OCI-LY3 (cell line): ENCODE measurements at regions not wholly inside any gene's neighbourhood (a gene's known extent, or its start where the extent isn't known, plus 50 kb on each side); places are given as distances from the start of the nearest gene placed in this dataset.

Experiments
- H2AFZ ChIP-seq: fragments of 200-600, 300-600 bp; shearing (Covaris generic); 2 replicates; pipeline ENCODE4 v1.6.0; 2014; ENCODE audit warnings: antibody characterized with exemption, low read depth, low read length
- H3K27ac ChIP-seq: fragments of 200-600, 300-600 bp; sonication (generic); 2 replicates; pipeline ENCODE4 v1.5.1; 2014; ENCODE audit warnings: mild to moderate bottlenecking, low read length, moderate library complexity, mixed read lengths
- H3K27me3 ChIP-seq: fragments of 200-600, 300-600 bp; sonication (generic); 2 replicates; pipeline ENCODE4 v1.6.1; 2014; ENCODE audit warnings: low read depth, low read length, mixed read lengths
- H3K36me3 ChIP-seq: fragments of 200-600, 300-600 bp; sonication (generic); replicated peaks from 2 replicates; pipeline ENCODE3; 2014; ENCODE audit warnings: low read depth, low read length, mixed read lengths
- H3K4me1 ChIP-seq: fragments of 300-600, 200-600 bp; sonication (generic); 2 replicates; pipeline ENCODE4 v1.6.1; 2014; ENCODE audit warnings: low read length, mixed read lengths
- H3K4me2 ChIP-seq: fragments of 200-600, 300-600 bp; sonication (generic); 2 replicates; pipeline ENCODE4 v1.6.1; 2014; ENCODE audit warnings: low read length, mixed read lengths
- H3K4me3 ChIP-seq: fragments of 300-600, 200-600 bp; sonication (generic); 2 replicates; pipeline ENCODE4 v1.5.1; 2014; ENCODE audit warnings: antibody characterized with exemption, mild to moderate bottlenecking, low read length, moderate library complexity
- H3K79me2 ChIP-seq: fragments of 300-600, 200-600 bp; shearing (Covaris generic); 2 replicates; pipeline ENCODE4 v1.6.1; 2014; ENCODE audit warnings: mild to moderate bottlenecking, low read length, mixed read lengths
- H3K9ac ChIP-seq: fragments of 300-600, 200-600 bp; shearing (Covaris generic); 2 replicates; pipeline ENCODE4 v1.6.0; 2014; ENCODE audit warnings: mild to moderate bottlenecking, low read length, moderate library complexity
- H3K9me3 ChIP-seq: fragments of 200-600, 300-600 bp; shearing (Covaris generic); 2 replicates; pipeline ENCODE4 v1.6.1; 2014; ENCODE audit warnings: low read length, mixed read lengths; ENCODE audit not compliant: insufficient read depth
- H4K20me1 ChIP-seq: fragments of 200-600, 300-600 bp; sonication (generic); 2 replicates; pipeline ENCODE4 v1.6.1; 2016; ENCODE audit warnings: low read length, mixed read lengths; ENCODE audit not compliant: insufficient read depth
- CTCF ChIP-seq: fragments of 200-600, 300-600 bp; sonication (generic); IDR thresholded peaks from 2 replicates; pipeline ENCODE4 v1.5.1; 2014; ENCODE audit warnings: antibody characterized with exemption, low read length, low read depth
- EZH2phosphoT487 ChIP-seq: fragments of 200-600 bp; shearing (Covaris generic); IDR thresholded peaks from 2 replicates; pipeline ENCODE4 v1.6.1; 2018; ENCODE audit warnings: antibody characterized with exemption, mixed run types, low read depth

DNA sequence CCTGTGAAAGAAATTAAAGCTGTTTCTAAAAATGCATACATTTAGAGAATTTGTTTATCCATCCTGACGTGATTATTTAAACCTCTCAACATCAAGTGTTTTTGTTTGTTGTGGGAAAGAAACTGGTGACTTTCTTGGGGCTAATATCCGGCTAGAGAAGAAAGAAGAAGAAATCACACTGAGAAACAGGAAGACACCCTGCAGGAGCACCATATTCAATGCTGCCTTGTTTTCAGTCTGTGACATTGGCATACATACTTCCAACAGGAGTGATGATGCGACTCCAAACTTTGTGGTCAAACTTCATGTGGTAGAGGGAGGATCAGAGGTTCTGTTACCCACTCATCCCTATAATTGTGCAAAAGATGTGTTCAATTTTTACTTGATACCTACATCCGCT lies 997.6 kb upstream of the CITED2 start:
- Histone ChIP-seq H3K4me3 (no peak overlapping the region), H3K79me2 (no peaks in the 10 kb centered on the region), H3K4me1 (no peaks in the 10 kb centered on the region), H3K27ac (no peak overlapping the region), H4K20me1 (no peaks in the 10 kb centered on the region), H3K9me3 (no peaks in the 10 kb centered on the region), H3K9ac (no peak overlapping the region), H3K27me3 (no peaks in the 10 kb centered on the region), H3K4me2 (no peak overlapping the region), H3K36me3 (no peaks in the 10 kb centered on the region), H2AFZ (no peak overlapping the region)
- TF ChIP-seq EZH2phosphoT487 (no peak), CTCF (no peak)

DNA sequence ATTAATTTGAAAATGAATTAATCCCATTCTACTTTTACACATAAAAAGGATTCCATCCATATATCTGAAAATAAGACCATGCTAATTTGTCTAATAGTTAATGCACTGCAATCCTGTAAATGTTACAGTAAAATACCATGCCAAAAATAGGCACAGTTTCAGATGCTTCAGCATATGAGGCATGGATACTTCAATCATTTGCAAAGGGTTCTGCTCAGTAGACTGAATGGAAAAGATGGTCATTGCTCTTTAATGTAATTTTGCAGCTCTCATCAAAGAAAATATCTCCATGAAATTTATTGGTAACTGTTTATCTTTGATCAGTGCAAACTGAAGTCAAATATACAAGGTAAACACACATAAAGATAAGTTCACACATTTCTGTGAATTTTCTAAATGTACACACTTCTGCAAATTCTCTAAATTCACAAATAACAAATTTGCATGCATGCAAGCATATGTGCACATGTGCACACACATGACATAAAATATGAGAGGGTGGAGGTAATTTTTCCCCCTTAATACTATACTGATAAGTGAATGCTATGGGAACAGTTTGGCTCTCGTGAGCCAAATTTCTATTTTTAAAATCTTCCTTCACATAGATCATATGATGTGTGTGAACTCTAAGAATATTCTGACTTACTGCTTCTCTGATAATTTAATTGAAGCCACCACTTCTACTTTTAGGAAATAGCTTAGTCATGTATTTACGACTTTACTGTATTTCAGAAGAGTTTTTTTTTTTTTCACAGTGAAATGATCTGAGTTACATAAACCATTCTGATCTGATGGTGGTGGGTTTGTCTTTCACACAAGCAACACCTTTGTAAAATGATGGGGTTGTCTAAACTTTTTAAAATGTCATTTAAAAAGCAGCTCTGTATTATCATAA lies 996.8 kb upstream of the CITED2 start:
- Histone ChIP-seq H3K27me3 (no peaks in the 10 kb centered on the region), H3K4me3 (no peak overlapping the region), H3K27ac (no peak overlapping the region), H3K9me3 (no peaks in the 10 kb centered on the region), H3K4me2 (no peak overlapping the region), H3K36me3 (no peaks in the 10 kb centered on the region), H3K4me1 (no peaks in the 10 kb centered on the region), H2AFZ (no peak overlapping the region), H3K9ac (no peak overlapping the region), H3K79me2 (no peaks in the 10 kb centered on the region), H4K20me1 (no peaks in the 10 kb centered on the region)
- TF ChIP-seq EZH2phosphoT487, result no peak
- TF ChIP-seq CTCF, result no peak

DNA sequence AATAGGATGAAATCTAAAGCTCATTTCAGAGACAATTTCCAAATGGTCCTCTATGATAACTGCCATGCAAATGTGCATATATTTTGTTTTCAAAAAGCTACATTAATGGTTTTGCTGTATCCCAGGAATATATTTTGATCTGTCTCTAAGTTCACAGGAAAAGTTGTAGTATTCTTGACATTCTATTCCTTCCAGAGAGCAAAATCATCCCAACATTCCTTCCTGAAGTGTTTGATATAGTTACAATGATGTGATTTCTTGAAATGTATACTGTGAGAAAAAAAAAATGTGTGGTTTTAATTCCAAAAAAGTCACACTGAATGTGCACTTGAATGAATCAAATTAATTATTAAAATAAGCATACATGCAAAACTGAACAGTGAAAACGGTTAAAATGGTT lies 996.0 kb upstream of the CITED2 start:
- no peak overlapping the region for H3K4me2 ChIP-seq
- no peak for TF ChIP-seq CTCF
- TF ChIP-seq EZH2phosphoT487, result no peak
- no peaks in the 10 kb centered on the region for H3K79me2 ChIP-seq
- no peak overlapping the region for H2AFZ ChIP-seq
- no peaks in the 10 kb centered on the region for H4K20me1 ChIP-seq
- H3K9me3 ChIP-seq, result no peaks in the 10 kb centered on the region
- H3K4me3 ChIP-seq, result no peak overlapping the region
- H3K27ac ChIP-seq, result no peak overlapping the region
- no peaks in the 10 kb centered on the region for H3K36me3 ChIP-seq
- H3K4me1 ChIP-seq, result no peaks in the 10 kb centered on the region
- H3K9ac ChIP-seq, result no peak overlapping the region
- H3K27me3 ChIP-seq, result no peaks in the 10 kb centered on the region

DNA sequence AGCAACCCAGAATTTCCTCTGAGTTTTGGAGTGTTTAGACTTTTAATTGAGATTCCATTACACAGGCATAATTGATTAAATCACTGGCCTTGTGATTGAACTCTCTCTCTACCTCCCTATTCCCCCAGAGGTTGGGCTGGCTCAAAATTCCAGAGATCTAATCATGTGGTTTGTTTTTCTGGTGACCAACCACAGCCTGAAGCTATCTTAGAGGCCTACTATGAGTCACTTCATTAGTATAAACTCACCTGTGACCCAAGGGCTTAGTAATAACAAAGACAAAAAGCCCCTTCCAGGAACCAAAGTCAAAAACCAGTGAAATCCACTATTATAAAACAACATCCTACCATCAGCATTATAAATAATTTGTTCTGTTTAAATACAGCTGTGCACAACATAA lies 992.5 kb upstream of the CITED2 start:
- no peak overlapping the region for H3K4me2 ChIP-seq
- TF ChIP-seq EZH2phosphoT487, result no peak
- TF ChIP-seq CTCF, result no peak
- H3K9me3 ChIP-seq, result no peaks in the 10 kb centered on the region
- no peaks in the 10 kb centered on the region for H3K36me3 ChIP-seq
- H3K27ac ChIP-seq, result no peak overlapping the region
- H4K20me1 ChIP-seq, result no peaks in the 10 kb centered on the region
- H3K9ac ChIP-seq, result no peak overlapping the region
- H3K79me2 ChIP-seq, result no peaks in the 10 kb centered on the region
- no peaks in the 10 kb centered on the region for H3K27me3 ChIP-seq
- no peaks in the 10 kb centered on the region for H3K4me1 ChIP-seq
- H3K4me3 ChIP-seq, result no peak overlapping the region
- no peak overlapping the region for H2AFZ ChIP-seq
